Kidney (tissue), 13 donors: ENCODE measurements at regions not wholly inside any gene's neighbourhood (a gene's known extent, or its start where the extent isn't known, plus 50 kb on each side); places are given as distances from the start of the nearest gene placed in this dataset.

Source experiments
- DNase-seq, 5 donors: peaks; one replicate each; pipeline ENCODE4 v3.0.0-alpha.2; 2013 to 2020
- FAIRE-seq: peaks from 2 replicates; lab custom pipeline; 2012; peaks lifted over from hg19 to GRCh38; lab: Jason Lieb, UNC
- H3K27ac ChIP-seq, 2 donors: one replicate each; pipeline ENCODE4 v1.7.0; 2013; ENCODE audit warnings: low read depth in 2 of 2, low read length in 2 of 2, inconsistent platforms in 1 of 2
- H3K27me3 ChIP-seq: one replicate; pipeline ENCODE4 v1.7.1; 2013; ENCODE audit warnings: low read length, inconsistent platforms; ENCODE audit not compliant: control insufficient read depth, insufficient read depth
- H3K36me3 ChIP-seq, 3 donors: one replicate each; pipeline versions ENCODE4 v1.7.0 to v1.7.1; 2013; ENCODE audit warnings: low read length in 3 of 3, control low read depth in 1 of 3, inconsistent platforms in 1 of 3; ENCODE audit not compliant: insufficient read depth in 3 of 3, control insufficient read depth in 2 of 3
- H3K4me1 ChIP-seq, 3 donors: one replicate each; pipeline versions ENCODE4 v1.7.0 to v1.7.1; 2013; ENCODE audit warnings: low read length in 3 of 3, inconsistent platforms in 1 of 3, low read depth in 1 of 3; ENCODE audit not compliant: control insufficient read depth in 2 of 3, insufficient read depth in 2 of 3
- H3K4me3 ChIP-seq, 3 donors: one replicate each; pipeline versions ENCODE4 v1.7.0 to v1.8.1; 2013; ENCODE audit warnings: low read length in 3 of 3, control low read depth in 1 of 3, inconsistent platforms in 1 of 3
- H3K9ac ChIP-seq, 3 donors: one replicate each; pipeline versions ENCODE4 v1.7.0 to v1.7.1; 2013; ENCODE audit warnings: low read length in 3 of 3, control low read depth in 1 of 3, inconsistent platforms in 1 of 3
- H3K9me3 ChIP-seq, 3 donors: one replicate each; pipeline versions ENCODE4 v1.7.0 to v1.7.1; 2013; ENCODE audit warnings: low read length in 3 of 3, control low read depth in 1 of 3, inconsistent platforms in 1 of 3; ENCODE audit not compliant: control insufficient read depth in 2 of 3, insufficient read depth in 1 of 3
- intact Hi-C: fragments of 100-400 bp; cut with DNase I; formaldehyde crosslinking; loops from one replicate; pipeline ENCODE4 v1.11.1; 2022
- TF ChIP-seq, protein P1 (sequence below): IDR thresholded peaks from 3 replicates; pipeline ENCODE4 v1.5.1; 2012; ENCODE audit warnings: mild to moderate bottlenecking, moderate library complexity, borderline replicate concordance; ENCODE audit not compliant: insufficient read depth; ENCODE audit errors: extremely low read depth
- donor health status: control.
- donor health status: control.
- donor health status: control.
- donor health status: control.
- donor health status: control.
- donor health status: DM: yes; HTN: yes; CAD: no.
- donor health status: Normal renal cell carcinoma (clear cell type).

DNA sequence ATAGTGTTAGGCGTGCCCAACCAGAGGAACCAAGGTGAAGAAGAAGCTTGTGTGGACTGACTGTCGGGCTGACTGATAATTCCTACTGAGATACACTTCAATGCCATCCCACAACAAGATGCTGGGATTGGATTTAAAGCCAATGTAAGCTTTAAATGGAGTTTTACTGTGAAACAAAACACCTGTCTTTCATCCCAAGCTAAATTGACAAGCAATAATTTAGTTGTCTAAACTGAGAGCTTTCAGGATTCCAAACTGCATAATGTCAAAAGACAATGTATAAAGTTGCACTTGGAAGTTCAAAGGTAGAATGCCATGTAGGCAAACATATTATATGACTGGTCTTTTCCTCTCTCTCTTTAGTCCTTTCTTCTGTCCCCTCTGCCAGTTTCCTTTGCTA is 1025.3 kb upstream of the FANCL start:
- H3K36me3 ChIP-seq: no peaks in the 10 kb centered on the region
- FAIRE-seq: no peak
- TF ChIP-seq, protein P1, sequence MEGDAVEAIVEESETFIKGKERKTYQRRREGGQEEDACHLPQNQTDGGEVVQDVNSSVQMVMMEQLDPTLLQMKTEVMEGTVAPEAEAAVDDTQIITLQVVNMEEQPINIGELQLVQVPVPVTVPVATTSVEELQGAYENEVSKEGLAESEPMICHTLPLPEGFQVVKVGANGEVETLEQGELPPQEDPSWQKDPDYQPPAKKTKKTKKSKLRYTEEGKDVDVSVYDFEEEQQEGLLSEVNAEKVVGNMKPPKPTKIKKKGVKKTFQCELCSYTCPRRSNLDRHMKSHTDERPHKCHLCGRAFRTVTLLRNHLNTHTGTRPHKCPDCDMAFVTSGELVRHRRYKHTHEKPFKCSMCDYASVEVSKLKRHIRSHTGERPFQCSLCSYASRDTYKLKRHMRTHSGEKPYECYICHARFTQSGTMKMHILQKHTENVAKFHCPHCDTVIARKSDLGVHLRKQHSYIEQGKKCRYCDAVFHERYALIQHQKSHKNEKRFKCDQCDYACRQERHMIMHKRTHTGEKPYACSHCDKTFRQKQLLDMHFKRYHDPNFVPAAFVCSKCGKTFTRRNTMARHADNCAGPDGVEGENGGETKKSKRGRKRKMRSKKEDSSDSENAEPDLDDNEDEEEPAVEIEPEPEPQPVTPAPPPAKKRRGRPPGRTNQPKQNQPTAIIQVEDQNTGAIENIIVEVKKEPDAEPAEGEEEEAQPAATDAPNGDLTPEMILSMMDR: no peak

DNA sequence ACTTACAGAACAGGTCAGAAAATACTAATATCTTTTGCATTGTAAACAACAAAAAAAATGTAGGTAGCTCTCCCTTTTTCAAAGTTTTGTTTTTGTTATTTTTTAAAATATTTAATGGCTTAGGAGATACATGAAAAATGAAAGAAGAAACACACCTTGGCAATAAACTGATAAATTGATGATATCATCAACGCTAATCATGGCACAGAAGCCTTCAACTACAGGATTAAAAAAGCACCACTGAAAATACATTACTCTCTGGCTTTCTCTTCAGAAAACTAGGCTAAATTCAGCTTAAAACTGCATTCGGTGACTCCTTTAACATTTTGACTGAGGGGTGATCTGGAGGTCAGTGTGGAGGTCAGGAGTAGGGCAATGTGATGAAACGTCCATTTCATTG is 1018.8 kb upstream of the FANCL start:
- no peak overlapping the region for H3K4me3 ChIP-seq
- H3K27me3 ChIP-seq: no peaks in the 10 kb centered on the region
- H3K9me3 ChIP-seq: no peaks in the 10 kb centered on the region
- no peak overlapping the region for H3K27ac ChIP-seq
- no peak for DNase-seq
- TF ChIP-seq, protein P1: no peak
- FAIRE-seq: no peak
- no peaks in the 10 kb centered on the region for H3K36me3 ChIP-seq
- H3K9ac ChIP-seq: no peak overlapping the region
- no peaks in the 10 kb centered on the region for H3K4me1 ChIP-seq
- intact Hi-C loops: no loop called here

More for the DNA sequence above, 1025.3 kb upstream of the FANCL start:
- H3K9ac ChIP-seq: no peak overlapping the region
- no peaks in the 10 kb centered on the region for H3K4me1 ChIP-seq
- H3K9me3 ChIP-seq: no peaks in the 10 kb centered on the region
- no peaks in the 10 kb centered on the region for H3K27me3 ChIP-seq
- DNase-seq: no peak
- intact Hi-C loops: no loop called here
- no peak overlapping the region for H3K4me3 ChIP-seq
- no peak overlapping the region for H3K27ac ChIP-seq

DNA sequence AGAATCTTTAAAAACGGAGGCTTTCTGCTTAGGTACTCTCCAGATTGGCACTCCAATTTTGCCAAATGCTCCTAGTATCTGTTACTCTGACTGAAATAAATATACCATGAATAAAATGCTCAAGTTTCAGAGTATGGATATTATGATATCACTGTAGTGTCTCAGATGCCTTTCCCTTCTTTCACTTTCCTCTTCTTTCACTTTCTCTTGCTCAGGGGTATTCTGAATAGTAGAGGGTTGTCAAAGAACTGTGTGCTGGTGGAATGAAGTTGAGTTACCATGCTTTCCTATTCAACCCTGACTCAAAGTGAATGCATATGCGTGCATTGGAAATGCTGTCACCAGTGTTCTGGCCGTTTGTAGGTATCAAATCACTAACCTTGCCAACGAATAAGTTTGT is 1015.2 kb upstream of the FANCL start:
- H3K27ac ChIP-seq: no peak overlapping the region
- no peaks in the 10 kb centered on the region for H3K9me3 ChIP-seq
- DNase-seq (no peak), FAIRE-seq (no peak)
- TF ChIP-seq, protein P1: no peak
- no peaks in the 10 kb centered on the region for H3K4me1 ChIP-seq
- no peaks in the 10 kb centered on the region for H3K27me3 ChIP-seq
- H3K4me3 ChIP-seq: no peak overlapping the region
- no peak overlapping the region for H3K9ac ChIP-seq
- intact Hi-C loops: no loop called here
- no peaks in the 10 kb centered on the region for H3K36me3 ChIP-seq

DNA sequence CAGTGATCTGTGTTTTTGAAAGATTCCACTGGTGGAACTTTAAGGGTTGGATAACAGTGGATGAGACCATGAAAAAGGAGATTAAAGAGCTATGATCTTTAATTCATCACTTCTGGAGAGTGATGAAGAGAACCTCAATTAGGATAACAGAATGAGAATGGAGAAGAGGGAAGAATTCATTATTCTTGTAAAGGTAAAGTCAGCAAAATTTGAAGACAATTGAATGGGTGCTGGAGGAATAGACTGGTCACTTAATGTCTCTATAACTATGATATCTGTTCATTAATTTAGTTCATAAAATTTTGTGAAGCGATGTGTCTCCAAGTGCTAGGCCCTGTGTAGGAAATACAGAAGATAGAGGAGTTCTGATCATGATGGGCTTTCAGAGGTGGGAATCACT is 1013.2 kb upstream of the FANCL start:
- Histone ChIP-seq H3K36me3 (no peaks in the 10 kb centered on the region), H3K27ac (no peak overlapping the region), H3K27me3 (no peaks in the 10 kb centered on the region), H3K9me3 (no peaks in the 10 kb centered on the region), H3K9ac (no peak overlapping the region), H3K4me3 (no peak overlapping the region), H3K4me1 (no peaks in the 10 kb centered on the region)
- FAIRE-seq (no peak), DNase-seq (no peak)
- TF ChIP-seq, protein P1: no peak
- intact Hi-C loops: no loop called here
